ENCODE measurements at regions not wholly inside any gene's neighbourhood (a gene's known extent, or its start where the extent isn't known, plus 50 kb on each side); places are given as distances from the start of the nearest gene placed in this dataset.

DNA sequence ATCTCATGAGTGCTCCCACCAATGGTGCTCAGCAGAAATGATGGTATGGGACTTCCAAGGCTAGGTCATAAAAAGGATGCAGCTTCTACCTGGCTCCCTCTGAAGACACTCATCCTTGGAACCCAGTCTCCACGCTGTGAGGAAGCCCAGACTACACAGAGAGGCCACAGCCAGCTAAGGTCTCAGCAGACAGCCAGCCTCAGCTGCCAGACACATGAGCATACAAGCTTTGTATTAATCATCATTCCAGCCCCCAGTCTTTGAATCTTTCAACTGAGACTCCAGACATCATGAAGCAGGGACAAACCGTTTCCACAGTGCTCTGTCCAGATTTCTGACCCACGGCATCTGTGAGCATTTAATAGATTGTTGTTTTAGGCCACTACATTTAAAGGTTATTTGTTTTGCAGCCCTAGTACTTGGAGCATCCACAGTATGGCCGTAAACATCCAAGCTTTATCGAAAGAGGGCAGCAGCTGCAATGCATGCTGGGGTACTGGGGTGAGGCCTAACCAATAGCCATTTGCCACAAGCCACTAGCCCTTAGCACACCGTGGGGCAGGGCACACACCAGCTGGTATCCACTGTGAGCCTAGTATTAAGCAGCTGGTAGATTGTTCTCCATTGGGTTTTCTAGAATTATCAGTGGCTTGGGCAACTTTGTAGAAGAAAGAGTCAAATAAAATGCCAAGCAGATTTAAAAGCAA is 449.1 kb downstream of the BCOR start:
- no peak for DNase-seq (ENCODE audit: insufficient read length, low spot score)
- no peak for TF ChIP-seq POLR2A (IDR thresholded peaks at IDR 0.05; ENCODE audit: low read depth, low read length)
- no peak for FAIRE-seq

DNA sequence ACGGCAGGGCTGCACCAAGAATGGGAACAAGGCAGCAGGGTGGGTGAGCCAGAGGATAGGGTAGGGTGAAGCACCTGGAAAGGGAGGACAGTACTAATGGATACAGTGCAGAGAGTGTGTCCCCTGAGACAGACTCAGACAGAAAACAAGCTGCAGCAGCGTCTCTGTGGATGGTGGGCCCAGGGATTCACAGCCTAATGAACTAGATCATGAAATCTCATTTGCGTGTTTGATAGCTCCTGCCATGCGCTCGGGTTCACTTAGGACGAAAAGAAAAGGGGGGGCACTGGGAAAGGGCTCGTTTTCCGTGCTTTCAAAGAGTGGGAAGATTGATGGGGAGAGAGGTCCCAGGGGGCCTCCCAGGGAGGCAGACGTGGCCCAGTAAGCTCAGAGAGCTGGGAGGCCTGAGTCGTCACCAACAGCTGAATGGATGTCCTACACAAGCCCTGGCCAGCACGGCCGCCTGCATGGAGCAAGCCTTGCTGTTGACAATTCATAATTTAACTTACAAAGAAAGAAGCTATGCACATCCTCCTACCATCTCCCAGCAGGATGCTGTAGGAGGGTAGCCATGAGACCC is 446.9 kb downstream of the BCOR start:
- DNase-seq (ENCODE audit: insufficient read length, low spot score) (no peak), FAIRE-seq (no peak)
- no peak for TF ChIP-seq POLR2A (IDR thresholded peaks at IDR 0.05; ENCODE audit: low read depth, low read length)

DNA sequence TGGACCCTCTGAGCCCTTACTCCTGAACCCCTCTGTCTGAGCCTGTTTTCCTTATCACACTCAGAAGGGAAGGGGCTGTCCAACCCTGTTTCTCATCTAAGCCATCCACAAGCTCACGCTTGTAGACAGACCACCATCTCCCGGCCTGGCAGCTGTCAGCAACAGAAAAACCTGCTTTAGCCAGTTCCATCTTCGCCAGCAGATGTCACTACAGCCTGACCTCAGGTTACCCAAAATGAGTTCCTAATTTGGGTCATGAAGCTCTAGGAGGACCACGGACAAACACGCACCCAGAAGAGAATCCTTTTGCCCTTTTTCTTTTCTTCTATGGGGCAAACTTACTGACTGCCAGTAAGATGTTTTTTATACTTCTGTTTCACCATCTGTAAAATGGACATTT is 445.4 kb downstream of the BCOR start:
- no peak for TF ChIP-seq POLR2A (IDR thresholded peaks at IDR 0.05; ENCODE audit: low read depth, low read length)
- DNase-seq (ENCODE audit: insufficient read length, low spot score) (no peak), FAIRE-seq (no peak)

DNA sequence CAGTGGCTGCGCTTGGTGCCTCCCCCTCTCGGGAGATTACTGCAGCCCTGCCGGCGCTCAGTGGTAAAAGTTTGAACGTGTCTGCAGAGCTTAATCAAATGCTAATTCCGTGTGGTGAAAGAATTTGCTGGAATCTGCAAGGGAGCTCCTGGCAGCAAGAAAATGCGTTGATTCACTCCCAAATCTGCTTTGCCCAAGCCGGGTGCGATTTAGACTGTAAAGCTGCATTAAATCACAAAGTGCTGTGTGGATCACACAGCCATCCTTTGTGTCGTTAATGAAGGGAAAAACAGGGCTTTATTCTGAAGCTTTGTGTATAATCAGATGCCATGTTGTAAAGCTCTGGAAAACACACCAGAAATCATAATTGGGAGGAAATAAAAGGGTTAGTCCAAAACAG is 444.1 kb downstream of the BCOR start:
- no peak for FAIRE-seq
- no peak for TF ChIP-seq POLR2A (IDR thresholded peaks at IDR 0.05; ENCODE audit: low read depth, low read length)
- no peak for DNase-seq (ENCODE audit: insufficient read length, low spot score)

DNA sequence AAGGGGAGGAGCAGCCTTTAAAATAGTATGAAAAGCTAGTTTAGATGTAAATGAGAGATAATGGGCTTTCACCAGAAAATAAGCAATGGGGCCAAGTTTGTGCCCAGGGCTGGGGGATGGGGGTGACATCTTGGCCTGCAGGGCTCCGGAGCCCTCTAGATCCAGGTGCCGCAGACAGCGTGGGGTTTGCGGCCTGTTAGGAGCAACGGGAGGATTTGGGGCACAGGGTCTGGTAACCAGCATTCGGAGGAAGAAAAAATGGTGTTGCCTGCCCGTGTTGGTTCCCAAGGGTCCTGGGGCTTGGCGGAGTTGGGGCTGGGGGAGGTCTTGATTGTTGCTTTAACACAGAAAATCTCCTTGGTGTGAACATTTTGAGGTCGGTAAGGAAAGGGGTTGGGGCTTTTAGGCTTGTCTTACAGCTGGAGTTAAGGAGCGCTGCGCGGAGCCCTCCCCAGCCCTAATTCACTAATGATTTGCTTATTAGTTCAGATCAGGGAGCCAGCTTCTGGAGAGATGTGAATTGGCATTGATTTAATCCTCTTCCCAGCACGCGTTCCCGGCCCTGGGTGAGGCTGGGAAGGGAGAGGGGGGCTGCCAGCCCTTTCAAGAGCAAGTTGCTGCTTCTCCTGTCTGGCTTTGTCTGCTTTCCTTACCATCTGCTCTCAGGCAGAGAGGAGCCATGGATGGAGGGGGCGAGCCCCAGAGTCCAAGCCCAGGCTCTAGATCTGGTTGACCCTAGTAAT is 443.4 kb downstream of the BCOR start:
- FAIRE-seq = no peak
- DNase-seq (ENCODE audit: insufficient read length, low spot score) = no peak
- TF ChIP-seq POLR2A (IDR thresholded peaks at IDR 0.05; ENCODE audit: low read depth, low read length) = no peak

DNA sequence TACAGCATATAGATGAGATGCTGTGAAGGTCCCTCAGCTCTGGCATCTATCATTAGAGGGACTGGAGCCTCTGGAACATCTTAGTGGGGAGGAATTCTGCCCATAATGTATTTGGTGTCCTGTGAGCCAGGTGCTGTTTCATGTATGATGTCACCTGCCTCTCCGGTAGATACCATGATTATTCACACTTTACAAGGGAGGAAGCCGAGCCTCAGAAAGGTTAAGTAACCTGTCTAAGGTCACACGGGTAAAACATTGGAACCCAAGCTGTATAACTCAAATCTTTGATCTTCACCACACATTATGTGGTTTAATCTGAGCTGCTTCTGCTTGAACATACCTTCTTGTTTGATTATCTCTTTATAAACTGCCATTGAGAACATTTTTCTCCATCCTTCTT is 442.8 kb downstream of the BCOR start:
- no peak for DNase-seq (ENCODE audit: insufficient read length, low spot score)
- no peak for FAIRE-seq
- TF ChIP-seq POLR2A (IDR thresholded peaks at IDR 0.05; ENCODE audit: low read depth, low read length) = no peak

DNA sequence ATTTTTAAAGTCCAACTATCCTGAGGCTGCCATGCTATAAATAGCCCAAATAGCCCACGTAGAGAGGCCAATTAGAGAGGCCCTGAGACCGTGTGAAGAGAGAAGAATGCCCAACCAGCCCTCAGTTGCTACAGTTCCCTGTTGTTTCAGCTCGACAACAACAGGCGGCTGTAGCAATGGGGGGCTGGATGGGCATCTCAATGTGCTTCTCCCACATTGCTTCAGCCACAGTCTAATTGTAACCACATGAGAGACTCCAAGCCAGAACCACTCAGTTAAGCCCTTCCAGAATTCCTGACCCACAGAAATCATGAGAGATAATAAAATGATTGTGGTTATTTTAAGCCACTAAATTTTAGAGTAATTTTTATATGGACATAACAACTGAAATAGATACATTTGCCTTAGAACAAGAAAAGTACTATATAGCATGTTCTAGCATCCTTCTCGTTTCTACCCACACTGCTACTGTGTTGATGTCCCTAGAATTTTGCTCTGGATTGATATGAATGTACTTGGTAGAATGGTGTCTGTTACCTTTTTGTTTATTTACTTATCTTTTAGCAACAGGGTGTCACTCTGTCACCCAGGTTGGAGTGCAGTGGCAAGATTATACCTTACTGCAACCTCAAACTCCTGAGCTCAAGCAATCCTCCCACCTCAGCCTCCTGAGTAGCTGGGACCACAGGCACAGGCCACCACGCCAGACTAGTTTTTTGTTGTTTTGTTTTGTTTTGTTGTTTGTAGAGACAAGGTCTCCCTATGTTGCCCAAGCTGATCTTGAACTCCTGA is 436.4 kb downstream of the BCOR start:
- DNase-seq (ENCODE audit: insufficient read length, low spot score) (no peak), FAIRE-seq (no peak)
- no peak for TF ChIP-seq POLR2A (IDR thresholded peaks at IDR 0.05; ENCODE audit: low read depth, low read length)

DNA sequence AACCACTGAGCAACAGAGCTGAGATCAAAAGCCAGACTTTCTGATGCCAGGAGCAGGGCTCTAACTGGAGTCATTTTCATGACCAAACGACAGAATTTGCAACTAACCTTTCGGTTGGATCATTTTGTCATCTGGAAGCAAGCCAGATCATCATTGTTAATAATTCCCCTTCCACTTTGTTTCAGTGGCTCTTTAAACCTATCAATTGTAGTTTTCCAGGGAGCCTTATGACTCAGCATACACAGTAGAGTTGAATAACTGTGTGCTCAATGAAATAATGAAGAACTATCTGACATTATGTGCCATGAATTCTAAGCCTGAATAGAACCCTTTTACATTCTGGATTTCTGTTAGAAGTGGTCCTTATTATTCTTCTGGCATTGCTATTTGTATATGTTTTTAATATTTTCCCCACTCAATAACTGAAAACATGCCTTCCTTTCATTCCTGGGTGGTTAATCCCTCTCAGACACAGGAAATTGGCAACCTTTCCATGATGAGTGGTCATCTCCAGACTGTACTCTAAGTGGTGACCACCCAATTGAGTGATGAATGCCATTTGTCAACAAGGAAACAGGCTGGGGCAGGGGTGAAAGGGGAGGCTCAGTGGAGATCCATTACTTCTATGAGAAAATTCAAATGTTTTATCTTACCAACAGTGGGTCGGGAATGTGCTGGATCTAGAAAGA is 431.8 kb downstream of the BCOR start:
- DNase-seq (ENCODE audit: insufficient read length, low spot score) (no peak), FAIRE-seq (no peak)
- TF ChIP-seq POLR2A (IDR thresholded peaks at IDR 0.05; ENCODE audit: low read depth, low read length) = no peak

DNA sequence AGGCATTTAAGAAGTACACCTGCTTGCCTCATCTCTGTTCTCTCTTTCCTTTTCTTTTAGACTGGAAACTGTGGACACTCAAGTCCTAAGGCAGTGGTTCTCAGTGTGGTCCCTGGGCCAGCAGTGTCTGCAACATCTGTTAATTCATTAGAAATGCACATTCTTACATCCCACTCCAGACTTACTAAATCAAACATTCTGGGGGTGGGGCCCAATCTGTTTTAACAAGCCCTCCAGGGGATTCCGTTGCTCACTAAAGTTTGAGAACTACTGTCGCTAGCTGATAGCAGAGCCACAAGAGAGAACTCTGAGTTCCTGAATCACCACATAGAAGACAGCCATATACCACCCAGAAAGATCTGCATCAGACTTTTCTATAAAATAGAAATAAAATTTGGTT is 430.6 kb downstream of the BCOR start:
- no peak for TF ChIP-seq POLR2A (IDR thresholded peaks at IDR 0.05; ENCODE audit: low read depth, low read length)
- DNase-seq (ENCODE audit: insufficient read length, low spot score) = no peak
- FAIRE-seq = no peak

DNA sequence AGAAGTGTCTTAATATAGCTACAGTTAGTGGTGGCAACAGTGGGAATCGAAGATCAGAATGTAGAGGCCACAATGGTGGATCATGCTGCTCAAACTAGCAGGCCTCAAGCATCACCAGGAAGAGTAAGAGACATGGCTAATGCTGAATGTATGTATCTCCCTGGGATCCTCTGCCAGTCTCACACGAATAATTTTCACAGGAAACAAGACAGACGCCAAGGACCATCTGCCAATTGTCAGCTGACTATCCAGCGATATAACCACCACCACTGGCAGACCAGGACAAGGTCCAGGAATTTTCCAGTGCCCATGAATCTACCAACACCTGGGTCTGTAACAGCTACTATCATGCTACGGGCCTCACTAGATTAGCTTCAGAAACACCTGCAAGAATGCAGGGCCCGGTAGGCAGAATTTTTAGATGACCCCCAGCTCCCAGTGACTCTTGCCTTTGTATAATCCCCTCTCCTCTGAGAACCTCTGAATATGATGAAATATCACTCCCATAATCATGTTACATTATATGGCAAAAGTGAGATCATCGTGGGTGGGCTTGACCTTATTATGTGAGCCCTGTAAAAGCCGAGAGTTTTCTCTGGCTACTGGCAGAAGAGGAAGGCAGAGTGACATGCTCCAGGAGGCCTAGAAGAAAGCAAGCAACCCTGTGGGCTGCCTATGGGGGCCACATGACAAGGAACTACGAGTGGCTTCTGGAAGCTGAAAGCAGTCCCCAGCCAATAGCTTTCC is 429.8 kb downstream of the BCOR start:
- no peak for TF ChIP-seq POLR2A (IDR thresholded peaks at IDR 0.05; ENCODE audit: low read depth, low read length)
- FAIRE-seq (no peak), DNase-seq (ENCODE audit: insufficient read length, low spot score) (no peak)

DNA sequence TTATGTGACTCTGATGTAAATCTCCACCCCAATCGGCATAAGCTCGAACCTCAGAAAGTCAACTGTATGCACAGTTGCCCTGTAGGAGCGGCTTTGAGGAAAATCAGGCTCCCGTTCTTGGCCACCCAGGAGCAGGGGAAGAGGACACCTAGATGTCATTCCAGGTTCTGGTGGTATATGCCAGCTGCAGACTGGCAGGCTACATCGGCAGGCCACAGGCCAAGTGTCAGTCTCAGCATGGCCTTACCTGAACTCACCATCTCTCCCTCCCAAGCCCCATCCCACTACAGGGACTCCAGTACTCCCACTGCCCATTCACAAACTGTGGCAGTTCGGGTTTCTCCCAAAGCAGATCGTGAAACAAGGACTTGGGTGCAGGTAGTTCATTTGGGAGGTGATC is 428.1 kb downstream of the BCOR start:
- no peak for TF ChIP-seq POLR2A (IDR thresholded peaks at IDR 0.05; ENCODE audit: low read depth, low read length)
- FAIRE-seq = no peak
- no peak for DNase-seq (ENCODE audit: insufficient read length, low spot score)

DNA sequence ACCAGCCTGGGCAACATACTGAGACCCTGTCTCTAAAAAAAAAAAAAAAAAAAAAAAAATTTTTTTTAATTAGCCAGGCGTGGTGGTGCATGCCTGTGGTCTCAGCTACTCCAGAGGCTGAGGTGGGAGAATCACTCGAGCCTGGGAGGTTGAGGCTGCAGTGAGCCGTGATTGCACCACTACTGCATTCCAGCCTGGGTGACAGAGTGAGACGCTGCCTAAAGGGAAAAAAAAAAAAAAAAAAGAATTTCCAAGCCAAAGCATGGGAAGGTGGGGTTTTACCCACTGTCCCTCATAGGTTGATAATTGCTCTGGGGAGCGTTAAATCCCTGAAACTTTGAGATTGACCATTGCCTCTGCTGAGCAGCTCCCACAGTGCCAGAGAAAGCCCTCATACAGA is 427.5 kb downstream of the BCOR start:
- FAIRE-seq (no peak), DNase-seq (ENCODE audit: insufficient read length, low spot score) (no peak)
- no peak for TF ChIP-seq POLR2A (IDR thresholded peaks at IDR 0.05; ENCODE audit: low read depth, low read length)

DNA sequence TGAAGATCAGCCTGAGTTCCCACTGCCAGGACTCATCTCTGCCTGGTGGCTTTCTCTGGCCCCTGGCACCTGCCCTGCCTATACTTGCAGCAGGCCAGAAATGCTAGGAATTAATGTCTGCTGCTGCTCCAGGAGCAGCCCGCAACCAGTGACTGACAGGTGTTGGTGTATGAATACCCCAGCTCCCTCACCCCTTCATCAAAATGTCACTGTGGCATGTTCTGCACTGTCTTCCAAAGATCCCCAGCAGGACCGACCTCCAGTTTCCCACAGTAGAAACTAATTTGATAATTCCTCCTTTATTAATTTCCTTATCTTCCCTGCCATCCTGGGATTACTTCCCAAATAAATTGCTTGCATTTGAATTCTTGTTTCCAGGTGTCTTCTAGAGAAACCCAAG is 425.4 kb downstream of the BCOR start:
- DNase-seq (ENCODE audit: insufficient read length, low spot score) = no peak
- TF ChIP-seq POLR2A (IDR thresholded peaks at IDR 0.05; ENCODE audit: low read depth, low read length) = no peak
- no peak for FAIRE-seq
